ENCODE measurements at regions not wholly inside any gene's neighbourhood (a gene's known extent, or its start where the extent isn't known, plus 50 kb on each side); places are given as distances from the start of the nearest gene placed in this dataset.
"Not testable (repeated sequence)": the region's sequence is repeated elsewhere in the genome, so short reads cannot be mapped to it uniquely, and the experiment has no call there.

GRCh38 chrX:40788698-40789097, 53.4 kb upstream of the MED14 start:
- H3K9me3 Mint-ChIP-seq; H3K4me3 Mint-ChIP-seq; DNase-seq; H3K4me1 Mint-ChIP-seq; H3K36me3 Mint-ChIP-seq (ENCODE audit: low read depth); ATAC-seq; H3K27me3 Mint-ChIP-seq; H3K27ac Mint-ChIP-seq: not testable (repeated sequence)

- Mint-ChIP-seq H3K27me3 (peaks cover 4% of the 10 kb centered on the region), H3K36me3 (ENCODE audit: low read depth) (no peaks in the 10 kb centered on the region), H3K4me1 (peaks cover 2% of the 10 kb centered on the region), H3K9me3 (no peaks in the 10 kb centered on the region), H3K27ac (no peak overlapping the region), H3K4me3 (no peak overlapping the region)
- DNase-seq (no peak), ATAC-seq (no peak)
Measured at GRCh38 chrX:40792433-40792832, 57.1 kb upstream of the MED14 start.

- not testable (repeated sequence) for DNase-seq; H3K4me1 Mint-ChIP-seq; H3K4me3 Mint-ChIP-seq; H3K27ac Mint-ChIP-seq; H3K36me3 Mint-ChIP-seq (ENCODE audit: low read depth); H3K27me3 Mint-ChIP-seq; H3K9me3 Mint-ChIP-seq; ATAC-seq
Measured at GRCh38 chrX:40794829-40795130, 59.4 kb upstream of the MED14 start.

- not testable (repeated sequence) for DNase-seq; H3K27me3 Mint-ChIP-seq; H3K9me3 Mint-ChIP-seq; H3K4me1 Mint-ChIP-seq; ATAC-seq; H3K27ac Mint-ChIP-seq; H3K4me3 Mint-ChIP-seq; H3K36me3 Mint-ChIP-seq (ENCODE audit: low read depth)
Measured at GRCh38 chrX:40799745-40800144, 64.4 kb upstream of the MED14 start.

GRCh38 chrX:40805404-40805803, 70.1 kb upstream of the MED14 start:
- no peak for DNase-seq
- H3K27ac Mint-ChIP-seq: no peak overlapping the region
- no peaks in the 10 kb centered on the region for H3K4me1 Mint-ChIP-seq
- H3K27me3 Mint-ChIP-seq: no peaks in the 10 kb centered on the region
- no peaks in the 10 kb centered on the region for H3K36me3 Mint-ChIP-seq (ENCODE audit: low read depth)
- no peaks in the 10 kb centered on the region for H3K9me3 Mint-ChIP-seq
- no peak overlapping the region for H3K4me3 Mint-ChIP-seq
- no peak for ATAC-seq

GRCh38 chrX:40806513-40807220, 71.3 kb upstream of the MED14 start:
- Mint-ChIP-seq H3K9me3 (no peaks in the 10 kb centered on the region), H3K27me3 (no peaks in the 10 kb centered on the region)
- no peak for ATAC-seq

GRCh38 chrX:40807384-40807783, 72.0 kb upstream of the MED14 start:
- no peak overlapping the region for H3K4me3 Mint-ChIP-seq
- DNase-seq: no peak
- H3K36me3 Mint-ChIP-seq (ENCODE audit: low read depth): no peaks in the 10 kb centered on the region
- H3K4me1 Mint-ChIP-seq: no peaks in the 10 kb centered on the region
- ATAC-seq: no peak
- H3K27me3 Mint-ChIP-seq: no peaks in the 10 kb centered on the region
- no peaks in the 10 kb centered on the region for H3K9me3 Mint-ChIP-seq
- no peak overlapping the region for H3K27ac Mint-ChIP-seq

More at GRCh38 chrX:40806513-40807220, 71.3 kb upstream of the MED14 start:
- Mint-ChIP-seq H3K36me3 (ENCODE audit: low read depth) (no peaks in the 10 kb centered on the region), H3K4me1 (no peaks in the 10 kb centered on the region), H3K27ac (no peak overlapping the region), H3K4me3 (no peak overlapping the region)
- no peak for DNase-seq

GRCh38 chrX:40808203-40808602, 72.9 kb upstream of the MED14 start:
- no peaks in the 10 kb centered on the region for H3K9me3 Mint-ChIP-seq
- H3K4me3 Mint-ChIP-seq: no peak overlapping the region
- H3K4me1 Mint-ChIP-seq: no peaks in the 10 kb centered on the region
- H3K27me3 Mint-ChIP-seq: no peaks in the 10 kb centered on the region
- ATAC-seq: no peak
- H3K27ac Mint-ChIP-seq: no peak overlapping the region
- DNase-seq: no peak
- H3K36me3 Mint-ChIP-seq (ENCODE audit: low read depth): no peaks in the 10 kb centered on the region

GRCh38 chrX:40809210-40809609, 73.9 kb upstream of the MED14 start:
- H3K4me3 Mint-ChIP-seq: no peak overlapping the region
- no peaks in the 10 kb centered on the region for H3K27me3 Mint-ChIP-seq
- ATAC-seq: no peak
- H3K36me3 Mint-ChIP-seq (ENCODE audit: low read depth): no peaks in the 10 kb centered on the region
- no peaks in the 10 kb centered on the region for H3K4me1 Mint-ChIP-seq
- H3K27ac Mint-ChIP-seq: no peak overlapping the region
- H3K9me3 Mint-ChIP-seq: no peaks in the 10 kb centered on the region
- DNase-seq: no peak

GRCh38 chrX:40815045-40815444, 79.7 kb upstream of the MED14 start:
- not testable (repeated sequence) for H3K4me3 Mint-ChIP-seq; H3K27ac Mint-ChIP-seq; H3K36me3 Mint-ChIP-seq (ENCODE audit: low read depth); ATAC-seq; H3K4me1 Mint-ChIP-seq; H3K9me3 Mint-ChIP-seq; H3K27me3 Mint-ChIP-seq; DNase-seq

GRCh38 chrX:40816906-40817305, 81.6 kb upstream of the MED14 start:
- Mint-ChIP-seq H3K4me3 (no peak overlapping the region), H3K27ac (no peak overlapping the region), H3K9me3 (no peaks in the 10 kb centered on the region), H3K27me3 (no peaks in the 10 kb centered on the region), H3K36me3 (ENCODE audit: low read depth) (no peaks in the 10 kb centered on the region), H3K4me1 (no peaks in the 10 kb centered on the region)
- no peak for ATAC-seq
- DNase-seq: no peak

- Mint-ChIP-seq H3K4me1 (no peaks in the 10 kb centered on the region), H3K27me3 (no peaks in the 10 kb centered on the region), H3K4me3 (no peak overlapping the region), H3K27ac (no peak overlapping the region), H3K36me3 (ENCODE audit: low read depth) (no peaks in the 10 kb centered on the region), H3K9me3 (no peaks in the 10 kb centered on the region)
- ATAC-seq (no peak), DNase-seq (no peak)
Measured at GRCh38 chrX:40818236-40818635, 82.9 kb upstream of the MED14 start.

- no peak for ATAC-seq
- no peaks in the 10 kb centered on the region for H3K36me3 Mint-ChIP-seq (ENCODE audit: low read depth)
- no peak overlapping the region for H3K4me3 Mint-ChIP-seq
- no peak for DNase-seq
- H3K27ac Mint-ChIP-seq: no peak overlapping the region
- H3K9me3 Mint-ChIP-seq: peaks cover 5% of the 10 kb centered on the region
- H3K27me3 Mint-ChIP-seq: no peaks in the 10 kb centered on the region
- no peaks in the 10 kb centered on the region for H3K4me1 Mint-ChIP-seq
Measured at GRCh38 chrX:40821780-40822179, 86.4 kb upstream of the MED14 start.

GRCh38 chrX:40827331-40827730, 92.0 kb upstream of the MED14 start:
- Mint-ChIP-seq H3K36me3 (ENCODE audit: low read depth) (no peaks in the 10 kb centered on the region), H3K4me3 (no peak overlapping the region), H3K4me1 (no peaks in the 10 kb centered on the region), H3K27ac (no peak overlapping the region), H3K27me3 (no peaks in the 10 kb centered on the region), H3K9me3 (peaks cover 5% of the 10 kb centered on the region)
- DNase-seq (no peak), ATAC-seq (no peak)

GRCh38 chrX:40831750-40832149, 96.4 kb upstream of the MED14 start:
- Mint-ChIP-seq H3K4me1 (no peaks in the 10 kb centered on the region), H3K9me3 (no peaks in the 10 kb centered on the region), H3K36me3 (ENCODE audit: low read depth) (no peaks in the 10 kb centered on the region), H3K27ac (no peak overlapping the region), H3K27me3 (no peaks in the 10 kb centered on the region), H3K4me3 (no peak overlapping the region)
- no peak for ATAC-seq
- DNase-seq: no peak

GRCh38 chrX:40832723-40833122, 97.4 kb upstream of the MED14 start:
- H3K27me3 Mint-ChIP-seq: no peaks in the 10 kb centered on the region
- no peak overlapping the region for H3K27ac Mint-ChIP-seq
- DNase-seq: no peak
- H3K9me3 Mint-ChIP-seq: no peaks in the 10 kb centered on the region
- no peak for ATAC-seq
- H3K36me3 Mint-ChIP-seq (ENCODE audit: low read depth): no peaks in the 10 kb centered on the region
- H3K4me1 Mint-ChIP-seq: no peaks in the 10 kb centered on the region
- no peak overlapping the region for H3K4me3 Mint-ChIP-seq

Measured in activated naive CD8-positive, alpha-beta T cell treated with anti-CD3 and anti-CD28 coated beads, Interleukin-2, amount 50 U/mL, for 24 hours (primary cell).